NOMO-1 (cell line): ENCODE measurements at regions not wholly inside any gene's neighbourhood (a gene's known extent, or its start where the extent isn't known, plus 50 kb on each side); places are given as distances from the start of the nearest gene placed in this dataset.
"Not testable (repeated sequence)": the region's sequence is repeated elsewhere in the genome, so short reads cannot be mapped to it uniquely, and the experiment has no call there.

Experiments used
- DNase-seq, 2 experiments: peaks; one replicate each; lab custom pipeline; 2025; ENCODE audit not compliant: unreplicated experiment in 2 of 2; lab: John Stamatoyannopoulos, UW

DNA sequence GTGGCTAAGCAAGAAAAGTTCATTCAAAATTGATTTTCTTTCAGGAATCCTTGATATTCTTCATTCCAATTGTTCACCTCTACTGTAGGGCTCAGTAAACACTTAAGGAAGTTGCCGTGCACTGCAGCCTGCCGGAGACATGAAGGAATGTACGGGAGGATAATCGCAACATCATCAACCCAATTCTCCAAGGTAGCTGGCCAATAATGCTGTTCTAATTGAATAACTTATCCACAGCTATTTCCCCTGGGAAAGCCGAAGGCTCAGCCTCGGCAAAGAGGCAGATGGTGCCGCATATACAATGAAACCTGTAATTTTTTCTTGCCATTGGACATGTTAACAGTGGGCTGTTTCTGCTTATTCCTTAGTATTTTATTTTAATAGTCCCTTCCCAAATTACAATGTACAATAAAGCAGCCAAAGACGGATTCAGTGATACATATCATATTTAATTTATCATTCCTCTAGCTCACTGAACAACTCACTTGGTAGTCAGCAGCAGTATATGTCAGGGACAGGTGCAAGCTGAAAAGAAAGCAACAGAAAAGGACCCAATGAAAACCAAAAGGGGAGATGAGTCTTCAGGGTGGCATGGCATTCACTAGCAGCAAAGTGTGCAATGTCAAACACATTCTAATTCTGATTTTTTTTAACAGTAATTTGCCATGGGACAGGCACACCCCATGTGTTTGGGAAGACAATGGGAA is 420.5 kb upstream of the KLF12 start:
- no peak for DNase-seq

DNA sequence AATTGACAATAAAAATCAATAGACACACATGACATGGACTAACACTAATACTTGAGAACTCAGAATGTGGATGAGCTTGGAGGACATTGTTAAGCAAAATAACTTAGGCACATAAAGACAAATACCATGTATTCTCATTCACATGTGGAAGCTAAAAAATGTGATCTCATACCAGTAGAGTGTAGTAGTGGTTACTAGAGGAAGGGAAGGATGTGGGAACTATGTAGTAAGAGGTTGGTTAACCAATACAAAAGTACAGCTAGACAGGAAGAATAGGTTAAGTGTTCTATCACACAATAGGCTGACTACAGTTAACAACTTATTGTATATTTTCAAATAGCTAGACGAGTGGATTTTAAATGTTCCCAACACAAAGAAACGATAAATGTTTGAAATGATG is 415.8 kb upstream of the KLF12 start:
- DNase-seq = no peak

DNA sequence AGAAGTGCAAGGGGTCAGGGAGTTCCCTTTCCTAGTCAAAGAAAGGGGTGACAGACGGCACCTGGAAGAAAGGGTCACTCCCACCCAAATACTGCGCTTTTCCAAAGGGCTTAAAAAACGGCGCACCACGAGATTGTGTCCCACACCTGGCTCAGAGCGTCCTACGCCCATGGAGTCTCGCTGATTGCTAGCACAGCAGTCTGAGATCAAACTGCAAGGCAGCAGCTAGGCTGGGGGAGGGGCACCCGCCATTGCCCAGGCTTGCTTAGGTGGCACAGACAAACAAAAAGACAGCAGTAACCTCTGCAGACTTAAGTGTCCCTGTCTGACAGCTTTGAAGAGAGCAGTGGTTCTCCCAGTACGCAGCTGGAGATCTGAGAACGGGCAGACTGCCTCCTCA is 402.4 kb upstream of the KLF12 start:
- not testable (repeated sequence) for DNase-seq

DNA sequence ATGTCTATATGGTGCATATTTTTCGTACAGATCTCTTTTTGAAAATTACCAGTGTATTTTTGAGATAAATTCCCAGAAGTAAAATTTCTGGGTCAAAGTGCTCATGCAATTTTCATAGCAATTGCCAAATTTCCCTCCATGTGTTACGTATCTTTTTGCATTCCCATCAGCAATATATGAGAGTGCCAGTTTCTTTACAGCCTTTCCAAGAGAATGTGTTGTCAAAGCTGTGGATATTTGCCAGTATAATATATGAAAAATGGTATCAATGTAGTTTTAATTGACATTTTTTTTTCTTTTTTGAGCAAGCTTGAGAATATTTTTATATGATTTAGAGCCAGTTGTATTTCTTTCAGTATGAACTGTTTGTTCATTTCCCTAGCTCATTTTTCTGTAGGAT is 399.0 kb upstream of the KLF12 start:
- DNase-seq = no peak

DNA sequence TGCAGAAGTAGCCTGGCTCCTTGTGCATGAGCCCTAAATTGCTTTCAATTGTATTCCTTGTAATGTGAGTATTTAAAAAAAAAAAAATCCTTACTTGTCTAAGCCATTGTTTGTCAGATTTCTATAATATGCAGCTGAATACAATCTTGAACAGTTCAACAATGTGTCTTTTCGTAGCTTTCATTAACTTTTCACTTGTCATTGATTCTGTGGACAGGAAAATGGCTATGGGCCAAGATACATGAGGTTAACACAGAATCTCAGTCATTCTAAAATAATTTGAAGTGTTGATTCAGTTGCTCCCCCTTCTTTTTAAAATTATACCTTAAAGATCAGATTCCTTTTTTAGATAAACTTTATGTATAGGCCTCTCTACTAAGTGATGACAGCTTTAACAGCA is 395.8 kb upstream of the KLF12 start:
- no peak for DNase-seq

DNA sequence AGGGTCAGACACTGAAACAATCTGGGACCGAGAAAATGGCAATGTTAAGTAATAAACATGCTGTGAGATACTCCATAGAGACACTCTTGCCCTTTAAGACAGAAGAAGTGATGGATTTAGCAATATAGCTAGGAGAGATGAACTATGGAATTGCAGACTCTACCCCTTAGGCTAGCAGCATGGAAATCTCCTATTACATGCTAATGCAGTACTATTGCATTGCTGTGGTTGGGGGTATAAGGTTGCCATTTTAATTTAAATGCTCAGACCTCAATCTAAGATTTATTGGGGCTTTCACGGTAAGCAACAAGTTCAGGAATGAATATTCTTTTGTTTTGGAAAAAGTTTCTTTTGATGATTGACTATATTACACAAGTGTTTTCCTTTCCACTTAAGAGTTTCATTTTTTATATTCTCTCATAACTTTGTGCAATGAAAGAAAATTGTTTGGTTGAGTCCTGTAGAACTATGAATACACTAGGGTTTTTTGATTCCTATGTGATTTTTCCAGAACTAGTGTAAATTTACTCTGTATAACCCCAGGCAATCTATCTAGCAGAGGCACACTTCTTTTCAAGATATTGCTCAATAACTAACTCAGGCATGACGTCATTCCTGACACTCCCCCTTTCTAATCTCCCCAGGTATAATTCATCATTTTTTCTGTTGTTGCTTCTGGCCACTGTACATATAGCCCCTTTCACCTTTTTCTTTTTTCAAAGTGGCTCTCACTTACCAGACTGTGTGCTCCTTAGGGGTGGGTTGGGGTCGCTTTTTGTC is 394.7 kb upstream of the KLF12 start:
- no peak for DNase-seq

DNA sequence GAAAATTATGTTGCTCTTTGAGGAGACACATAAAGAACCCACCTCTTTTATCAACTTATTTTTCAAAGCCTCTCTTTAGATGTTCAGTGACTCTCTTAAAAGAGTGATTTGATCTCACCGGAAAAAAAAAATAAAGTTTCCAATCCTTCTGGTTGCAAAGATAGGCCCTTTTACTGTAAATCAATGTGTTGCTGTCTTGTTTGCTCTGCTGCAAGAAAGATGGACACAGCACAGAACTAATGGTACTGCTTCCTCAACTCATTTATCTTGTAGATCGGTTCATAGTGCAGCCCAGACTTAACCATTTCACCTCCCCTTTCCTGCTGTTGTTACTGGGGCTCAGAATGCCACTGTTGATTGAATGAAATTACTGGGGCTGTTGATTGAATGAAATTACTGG is 388.9 kb upstream of the KLF12 start:
- no peak for DNase-seq

DNA sequence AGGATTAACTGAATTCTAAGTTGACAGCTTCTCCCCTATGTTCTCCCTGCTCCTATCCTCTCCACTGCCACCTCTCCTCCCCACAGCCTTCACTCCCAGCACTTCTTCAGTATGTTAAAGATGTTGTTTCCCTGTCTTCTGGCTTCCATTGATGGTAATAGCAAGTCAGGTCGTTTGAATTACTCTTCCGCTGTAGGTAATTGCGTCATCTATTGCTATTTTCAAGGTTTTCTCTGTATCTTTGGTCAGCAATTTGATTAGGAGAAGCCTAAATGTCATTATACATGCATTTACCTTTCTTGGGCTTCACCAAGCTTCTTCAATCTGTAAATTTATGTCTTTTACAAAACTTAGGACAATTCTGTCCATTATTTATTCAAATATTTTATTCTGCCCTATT is 377.3 kb upstream of the KLF12 start:
- DNase-seq = no peak

DNA sequence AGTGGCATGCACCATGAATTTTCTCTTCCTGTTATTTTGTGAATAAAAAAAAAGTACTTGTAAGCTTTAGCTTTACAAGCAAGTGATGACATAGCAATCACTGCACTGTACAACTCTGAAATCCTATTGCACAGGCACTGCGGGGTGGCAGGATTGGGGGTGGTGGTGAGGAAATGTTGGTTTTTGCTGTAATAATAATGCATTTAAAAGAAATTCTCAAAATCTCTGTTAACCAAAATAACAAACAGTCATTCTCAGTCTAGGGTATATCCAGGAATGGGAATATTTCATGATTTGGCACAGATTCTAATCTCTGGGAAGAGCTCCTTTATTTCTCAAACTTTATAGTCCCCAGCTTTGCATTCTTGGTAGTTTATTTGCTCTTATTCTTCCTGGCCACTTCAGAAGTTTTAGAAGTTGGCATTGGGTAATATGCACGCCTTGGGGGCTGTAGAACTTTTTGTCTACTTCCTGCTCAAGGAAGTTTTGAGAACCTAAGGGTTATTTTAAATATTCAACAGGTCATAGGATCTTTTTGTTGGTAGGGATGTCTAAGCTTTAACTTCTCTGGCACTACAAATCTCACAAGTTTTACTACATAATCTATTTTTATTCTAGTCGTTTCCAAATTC is 353.0 kb upstream of the KLF12 start:
- DNase-seq = no peak

DNA sequence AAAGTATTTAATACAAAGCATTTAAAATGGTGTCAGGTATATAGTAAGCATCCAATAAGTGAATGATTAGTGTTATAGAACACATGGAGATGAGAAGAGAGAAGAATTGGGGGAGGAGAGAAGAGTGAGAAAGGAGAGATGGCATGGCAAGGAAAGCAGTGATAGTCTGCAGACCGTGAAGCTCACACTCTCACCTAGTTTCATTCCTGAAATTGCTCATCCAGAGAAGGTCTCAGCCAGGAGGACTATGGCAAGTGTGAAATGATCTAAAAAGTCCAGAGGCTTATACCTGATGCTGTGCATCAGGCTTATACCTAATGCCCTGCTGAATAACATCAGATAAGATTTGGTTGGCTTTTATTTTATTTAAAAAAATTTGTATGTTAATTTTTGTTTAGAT is 351.6 kb upstream of the KLF12 start:
- no peak for DNase-seq

DNA sequence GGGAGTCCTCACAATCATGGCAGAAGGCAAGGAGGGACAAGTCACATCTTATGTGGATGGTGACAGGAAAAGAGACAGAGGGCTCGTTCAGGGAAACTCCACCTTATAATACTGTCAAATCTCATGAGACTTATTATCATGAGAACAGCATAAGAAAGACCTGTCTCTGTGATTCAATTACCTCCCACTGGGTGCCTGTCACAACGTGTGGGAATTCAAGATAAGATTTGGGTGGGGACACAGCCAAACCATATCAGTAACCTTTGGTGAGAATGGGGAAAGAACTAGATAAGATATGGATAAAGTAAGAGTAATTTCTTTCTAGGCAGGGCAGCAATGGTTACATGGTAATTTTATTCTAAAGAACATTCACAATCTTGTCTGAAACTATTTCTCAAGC is 344.9 kb upstream of the KLF12 start:
- no peak for DNase-seq

DNA sequence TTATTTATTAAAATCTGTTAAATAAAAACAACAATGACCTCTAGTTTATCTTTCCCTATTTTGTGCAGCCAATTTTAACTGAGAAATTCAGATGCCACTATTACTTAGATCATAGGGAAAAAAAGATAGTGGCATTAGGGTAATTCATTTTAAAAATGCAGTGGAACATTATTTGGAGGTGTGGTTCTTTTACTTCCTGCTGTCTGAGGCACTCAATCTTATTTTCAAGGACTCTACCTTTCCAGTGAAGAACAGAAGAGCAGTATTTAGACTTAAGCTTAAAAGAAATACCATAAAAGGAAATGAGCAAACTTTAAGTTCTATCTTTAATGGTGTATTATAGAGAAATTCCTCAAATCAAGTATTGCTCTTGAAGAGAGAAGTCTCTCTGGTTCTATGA is 342.6 kb upstream of the KLF12 start:
- no peak for DNase-seq

DNA sequence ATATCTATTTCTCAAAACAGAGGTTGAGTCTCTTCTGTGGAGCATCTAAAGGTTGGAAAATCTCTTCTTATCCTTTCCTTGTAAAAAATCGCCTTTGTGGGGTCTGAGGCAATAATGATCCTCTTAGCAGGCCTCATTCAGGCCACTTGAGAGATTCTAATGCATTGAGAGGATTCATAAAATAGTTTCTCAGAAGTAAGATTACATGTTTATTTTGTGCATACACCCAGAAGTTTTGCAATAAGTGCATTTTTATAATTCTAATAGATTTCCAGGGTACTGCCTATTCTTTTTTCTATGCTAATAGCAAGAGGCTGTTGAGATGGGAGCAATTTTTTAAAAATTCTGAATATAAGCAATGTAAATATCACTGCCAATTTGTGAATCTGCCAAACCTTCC is 342.2 kb upstream of the KLF12 start:
- no peak for DNase-seq

DNA sequence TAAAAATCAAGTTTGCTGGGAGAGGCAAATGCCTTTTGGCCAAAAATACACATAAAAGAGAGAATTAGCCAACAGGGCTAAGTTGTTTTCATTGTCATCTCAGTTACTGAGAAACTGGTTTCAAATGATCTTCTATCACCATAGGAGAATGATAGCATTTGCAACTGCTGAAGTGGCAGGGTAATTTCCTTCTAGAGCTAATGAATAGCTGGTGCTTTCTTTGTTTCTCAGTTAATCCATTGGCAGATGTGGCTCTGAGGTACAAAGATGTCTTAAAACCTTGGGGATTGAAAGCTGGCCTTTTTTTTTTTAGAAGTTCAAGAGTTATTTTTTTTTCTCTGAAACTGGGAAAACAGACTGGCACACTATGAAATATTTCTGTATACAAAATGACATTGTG is 332.7 kb upstream of the KLF12 start:
- DNase-seq = no peak

DNA sequence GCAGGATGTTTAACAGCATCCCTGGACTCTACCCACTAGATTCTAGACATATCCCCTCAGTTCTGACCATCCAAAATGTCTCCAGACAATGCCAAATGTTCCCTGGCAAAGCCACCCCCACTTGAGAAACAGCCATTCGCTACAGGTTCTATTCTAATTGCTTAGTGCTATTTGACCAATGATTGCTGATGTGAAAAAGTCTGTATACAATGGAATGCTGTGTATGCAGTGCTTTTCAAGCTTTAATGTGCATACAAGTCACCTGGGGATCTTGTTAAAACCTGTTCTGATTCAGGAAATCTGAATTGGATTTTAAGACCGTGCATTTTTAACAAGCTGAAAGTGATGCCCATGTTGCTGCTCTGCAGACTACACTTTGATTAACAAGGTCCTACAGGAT is 331.8 kb upstream of the KLF12 start:
- DNase-seq = no peak

DNA sequence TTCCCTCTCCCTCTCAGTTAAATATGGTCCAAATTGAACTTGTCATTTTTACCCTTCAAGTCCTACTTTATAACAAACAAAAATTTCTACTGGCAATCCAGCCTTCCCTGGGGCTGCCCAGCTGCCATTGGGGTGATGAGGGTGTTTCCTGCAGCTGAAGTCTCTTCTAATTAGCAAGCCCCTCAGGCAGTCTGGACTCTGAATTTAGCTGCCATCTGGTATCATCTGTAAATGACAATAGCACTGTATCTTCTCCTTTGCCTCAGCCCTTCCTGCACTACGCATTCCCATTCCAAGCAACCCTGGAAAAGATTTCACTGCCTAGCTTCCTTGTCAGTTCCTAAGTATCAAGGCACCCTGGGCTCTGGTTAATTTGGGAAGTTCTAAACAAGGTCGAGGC is 331.1 kb upstream of the KLF12 start:
- DNase-seq = no peak

DNA sequence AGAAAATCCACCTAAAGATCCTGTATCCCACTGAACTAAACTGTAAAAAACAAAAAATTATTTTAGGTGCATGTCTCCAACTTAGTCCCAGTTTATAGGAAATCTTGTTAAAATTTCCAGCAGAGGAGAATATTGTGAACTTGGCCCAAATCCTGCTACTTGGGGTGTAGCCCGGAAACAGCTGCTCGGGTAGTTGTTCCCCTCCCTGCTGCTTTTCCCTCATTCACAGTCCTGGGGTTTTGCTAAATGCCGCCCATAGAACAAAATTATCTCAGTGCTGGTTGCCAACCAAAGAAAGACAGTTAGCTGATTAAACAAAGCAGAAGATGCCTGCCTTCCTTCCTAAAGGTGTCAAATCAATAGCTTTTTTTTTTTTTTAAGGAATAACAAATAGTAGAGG is 330.5 kb upstream of the KLF12 start:
- DNase-seq = no peak

DNA sequence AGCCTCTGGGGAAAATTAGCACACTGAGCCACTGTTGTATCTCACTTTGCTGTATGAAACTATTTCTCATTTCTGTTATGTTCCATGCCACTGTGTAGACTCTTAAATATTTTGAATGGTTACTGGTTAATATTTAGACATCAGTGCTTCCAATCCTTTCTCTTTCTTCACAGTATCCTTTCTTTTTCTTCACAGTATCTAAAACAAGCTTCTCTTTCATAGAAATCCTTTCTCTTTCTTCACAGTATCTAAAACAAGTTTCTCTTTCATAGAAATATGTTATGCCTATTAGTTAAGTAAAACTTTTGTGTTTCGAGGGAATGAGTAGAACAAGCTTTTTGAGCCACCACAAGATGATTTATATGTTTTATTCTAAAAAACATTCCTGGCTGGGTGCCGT is 326.8 kb upstream of the KLF12 start:
- DNase-seq = no peak

DNA sequence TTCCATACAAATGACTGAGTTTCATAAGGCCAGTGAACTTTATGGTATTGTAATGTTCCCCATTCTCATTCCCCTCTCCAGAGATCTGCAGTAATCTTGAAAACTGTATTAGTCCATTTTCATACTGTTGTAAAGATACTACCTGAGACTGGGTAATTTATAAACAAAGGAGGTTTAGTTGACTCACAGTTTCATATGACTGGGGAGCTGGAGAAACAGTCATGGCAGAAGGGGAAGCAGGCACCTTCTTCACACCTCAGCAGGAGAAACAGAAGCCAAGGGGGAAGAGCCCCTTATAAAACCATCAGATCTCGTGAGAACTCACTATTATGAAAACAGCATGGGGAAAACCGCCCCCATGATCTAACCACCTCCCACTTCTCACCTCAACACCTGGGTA is 318.7 kb upstream of the KLF12 start:
- no peak for DNase-seq

DNA sequence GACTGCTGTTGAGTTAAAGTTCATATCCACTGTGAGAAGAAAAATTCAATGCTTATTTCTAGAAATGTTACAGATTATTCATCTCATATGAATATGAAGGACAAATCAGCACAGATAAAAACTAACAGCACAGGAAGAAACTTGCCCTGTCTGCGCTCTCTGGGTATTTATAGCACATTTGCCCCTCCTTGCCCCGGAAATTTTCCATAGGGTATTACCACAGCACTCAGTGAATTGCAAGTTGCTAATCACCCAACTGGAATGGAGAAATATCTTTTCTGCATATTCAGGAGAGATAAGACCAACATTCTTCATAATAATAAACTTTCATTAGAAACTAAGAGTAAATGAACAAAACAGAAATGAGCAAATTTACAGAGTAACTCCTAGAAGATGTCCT is 318.0 kb upstream of the KLF12 start:
- no peak for DNase-seq

DNA sequence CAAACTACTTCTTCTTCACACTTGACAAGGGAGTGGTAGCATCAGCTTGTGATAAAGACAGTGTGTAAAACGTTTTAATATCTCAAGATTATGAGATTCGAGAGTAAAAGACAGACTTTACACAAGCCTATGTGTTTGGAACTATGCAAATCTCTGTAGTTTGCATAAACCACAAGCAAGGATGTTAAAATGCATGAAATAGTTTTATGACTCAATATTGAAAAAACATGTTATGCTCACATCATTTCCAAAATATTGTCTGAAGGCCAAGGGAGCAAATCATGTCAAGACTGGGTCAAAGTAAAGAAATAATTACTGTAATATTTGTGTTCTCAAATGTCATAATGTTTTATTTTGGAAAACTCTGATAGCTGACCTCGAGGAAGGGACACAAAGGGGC is 316.8 kb upstream of the KLF12 start:
- DNase-seq = no peak

DNA sequence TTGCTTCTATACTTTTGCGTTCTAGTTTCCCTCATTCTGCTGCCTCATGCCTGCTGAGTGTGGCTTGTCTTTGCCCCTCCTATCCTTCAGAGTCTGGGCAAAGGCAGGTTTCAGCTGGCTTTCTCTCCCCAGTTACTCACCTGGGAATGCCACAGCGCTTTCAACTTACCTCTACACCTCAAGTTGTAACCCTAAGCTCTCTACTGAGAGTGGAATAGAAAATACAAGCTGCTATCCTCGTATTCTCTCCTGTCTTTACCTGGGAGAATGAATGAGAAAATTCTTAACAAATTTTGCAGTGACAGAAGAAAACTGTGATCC is 316.3 kb upstream of the KLF12 start:
- no peak for DNase-seq
